ENCODE measurements at regions not wholly inside any gene's neighbourhood (a gene's known extent, or its start where the extent isn't known, plus 50 kb on each side); places are given as distances from the start of the nearest gene placed in this dataset.

DNA sequence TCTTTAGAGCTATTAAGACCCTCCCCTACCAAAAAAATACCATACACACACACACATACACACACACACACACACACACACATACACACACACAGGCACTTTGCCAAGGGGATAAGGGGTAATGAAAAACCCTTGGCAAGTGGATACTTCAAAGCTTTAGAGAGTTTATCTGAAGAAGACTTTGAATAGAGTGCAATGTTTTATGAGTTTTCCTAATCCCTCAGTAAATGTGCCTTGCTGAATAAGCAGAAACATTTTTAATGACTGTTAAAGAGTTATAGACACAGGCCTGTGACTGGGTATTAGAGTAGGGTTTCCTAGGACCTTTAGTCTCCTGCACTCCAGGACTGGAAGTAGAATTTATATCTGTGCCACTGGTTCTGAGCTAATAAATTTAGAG lies 75.5 kb upstream of the CTAGE1 start:
- Histone ChIP-seq H3K56ac (ENCODE audit: low read length) (no peak overlapping the region), H3K4me1 (ENCODE audit: control insufficient read depth, low read depth, low read length) (no peaks in the 10 kb centered on the region), H2BK120ac (ENCODE audit: low read depth, low read length) (no peak overlapping the region), H3K79me1 (ENCODE audit: low read length) (no peaks in the 10 kb centered on the region), H4K5ac (ENCODE audit: low read length) (no peak overlapping the region), H3K18ac (ENCODE audit: low read length) (no peak overlapping the region), H4K8ac (ENCODE audit: low read depth, low read length) (no peak overlapping the region), H3K79me2 (ENCODE audit: control insufficient read depth, insufficient read depth, low read length) (no peaks in the 10 kb centered on the region), H3K4ac (ENCODE audit: low read depth, low read length) (no peak overlapping the region), H3K27me3 (ENCODE audit: insufficient read depth, low read length, poor library complexity) (no peaks in the 10 kb centered on the region), H3K4me2 (ENCODE audit: low read length) (no peak overlapping the region), H3K36me3 (ENCODE audit: control insufficient read depth, insufficient read depth, low read length) (no peaks in the 10 kb centered on the region), H2AK5ac (ENCODE audit: low read length) (no peak overlapping the region), H2BK15ac (replicated peaks; ENCODE audit: low read depth) (no peak overlapping the region), H2BK5ac (ENCODE audit: low read length) (no peak overlapping the region), H3K23ac (ENCODE audit: low read length) (no peak overlapping the region), H3K27ac (ENCODE audit: low read depth, low read length) (no peak overlapping the region), H3K9ac (ENCODE audit: low read length) (no peak overlapping the region), H3K4me3 (ENCODE audit: low read length) (no peak overlapping the region)
- DNase-seq: no peak

GRCh38 chr18:22493940-22494339 lies 76.2 kb upstream of the CTAGE1 start:
- no peak overlapping the region for H2BK5ac ChIP-seq (ENCODE audit: low read length)
- H2BK120ac ChIP-seq (ENCODE audit: low read depth, low read length): no peak overlapping the region
- WGBS (ENCODE audit: extremely low coverage, insufficient coverage, low lambda C conversion rate): no CpG with 5 or more reads among the region's 4 CpGs
- DNase-seq: no peak
- no peak overlapping the region for H4K5ac ChIP-seq (ENCODE audit: low read length)
- no peak overlapping the region for H3K56ac ChIP-seq (ENCODE audit: low read length)
- no peak overlapping the region for H3K4me2 ChIP-seq (ENCODE audit: low read length)
- H2AK5ac ChIP-seq (ENCODE audit: low read length): no peak overlapping the region
- no peaks in the 10 kb centered on the region for H3K79me2 ChIP-seq (ENCODE audit: control insufficient read depth, insufficient read depth, low read length)
- no peak overlapping the region for H3K27ac ChIP-seq (ENCODE audit: low read depth, low read length)
- H2BK15ac ChIP-seq (replicated peaks; ENCODE audit: low read depth): no peak overlapping the region
- H3K79me1 ChIP-seq (ENCODE audit: low read length): no peaks in the 10 kb centered on the region
- H3K18ac ChIP-seq (ENCODE audit: low read length): no peak overlapping the region
- no peak overlapping the region for H4K8ac ChIP-seq (ENCODE audit: low read depth, low read length)
- H3K36me3 ChIP-seq (ENCODE audit: control insufficient read depth, insufficient read depth, low read length): no peaks in the 10 kb centered on the region
- no peak overlapping the region for H3K4me3 ChIP-seq (ENCODE audit: low read length)
- no peaks in the 10 kb centered on the region for H3K27me3 ChIP-seq (ENCODE audit: insufficient read depth, low read length, poor library complexity)
- H3K4ac ChIP-seq (ENCODE audit: low read depth, low read length): no peak overlapping the region
- no peak overlapping the region for H3K9ac ChIP-seq (ENCODE audit: low read length)
- no peaks in the 10 kb centered on the region for H3K4me1 ChIP-seq (ENCODE audit: control insufficient read depth, low read depth, low read length)
- no peak overlapping the region for H3K23ac ChIP-seq (ENCODE audit: low read length)

- Histone ChIP-seq H3K4me2 (ENCODE audit: low read length) (no peak overlapping the region), H3K79me1 (ENCODE audit: low read length) (no peaks in the 10 kb centered on the region), H3K27me3 (ENCODE audit: insufficient read depth, low read length, poor library complexity) (no peaks in the 10 kb centered on the region), H3K56ac (ENCODE audit: low read length) (no peak overlapping the region), H2BK5ac (ENCODE audit: low read length) (no peak overlapping the region), H3K36me3 (ENCODE audit: control insufficient read depth, insufficient read depth, low read length) (no peaks in the 10 kb centered on the region), H2BK120ac (ENCODE audit: low read depth, low read length) (no peak overlapping the region), H3K23ac (ENCODE audit: low read length) (no peak overlapping the region), H2AK5ac (ENCODE audit: low read length) (no peak overlapping the region), H3K4me3 (ENCODE audit: low read length) (no peak overlapping the region), H3K9ac (ENCODE audit: low read length) (no peak overlapping the region), H4K8ac (ENCODE audit: low read depth, low read length) (no peak overlapping the region), H3K79me2 (ENCODE audit: control insufficient read depth, insufficient read depth, low read length) (no peaks in the 10 kb centered on the region), H3K27ac (ENCODE audit: low read depth, low read length) (no peak overlapping the region), H4K5ac (ENCODE audit: low read length) (no peak overlapping the region), H3K18ac (ENCODE audit: low read length) (no peak overlapping the region), H3K4me1 (ENCODE audit: control insufficient read depth, low read depth, low read length) (no peaks in the 10 kb centered on the region), H3K4ac (ENCODE audit: low read depth, low read length) (no peak overlapping the region), H2BK15ac (replicated peaks; ENCODE audit: low read depth) (no peak overlapping the region)
- no peak for DNase-seq
- no CpG with 5 or more reads among the region's 2 CpGs for WGBS (ENCODE audit: extremely low coverage, insufficient coverage, low lambda C conversion rate)
Measured at GRCh38 chr18:22494771-22495170, 77.1 kb upstream of the CTAGE1 start.

DNA sequence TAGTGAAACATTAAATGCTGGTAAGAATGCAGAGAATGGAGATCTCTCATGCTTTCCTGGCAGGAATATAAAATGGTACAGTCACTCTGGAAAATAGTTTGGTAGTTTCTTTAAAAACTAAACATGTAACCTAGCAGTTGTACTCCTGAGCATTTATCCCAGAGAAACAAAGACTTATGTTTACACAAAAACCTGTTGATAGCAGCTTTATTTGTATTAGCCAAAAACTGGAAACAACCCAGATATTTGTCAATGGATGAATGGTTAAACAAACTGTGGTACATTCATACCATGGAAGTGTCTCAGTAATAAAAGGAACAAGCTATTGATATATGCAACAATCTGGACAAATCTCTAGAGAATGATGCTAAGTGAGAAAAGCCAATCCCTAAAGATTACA lies 81.7 kb upstream of the CTAGE1 start:
- no peak overlapping the region for H3K18ac ChIP-seq (ENCODE audit: low read length)
- H3K27me3 ChIP-seq (ENCODE audit: insufficient read depth, low read length, poor library complexity): no peaks in the 10 kb centered on the region
- H3K27ac ChIP-seq (ENCODE audit: low read depth, low read length): no peak overlapping the region
- H2BK5ac ChIP-seq (ENCODE audit: low read length): no peak overlapping the region
- H3K79me2 ChIP-seq (ENCODE audit: control insufficient read depth, insufficient read depth, low read length): no peaks in the 10 kb centered on the region
- no peak overlapping the region for H2AK5ac ChIP-seq (ENCODE audit: low read length)
- H4K5ac ChIP-seq (ENCODE audit: low read length): no peak overlapping the region
- H3K4ac ChIP-seq (ENCODE audit: low read depth, low read length): no peak overlapping the region
- DNase-seq: no peak
- no peak overlapping the region for H3K4me2 ChIP-seq (ENCODE audit: low read length)
- H3K36me3 ChIP-seq (ENCODE audit: control insufficient read depth, insufficient read depth, low read length): no peaks in the 10 kb centered on the region
- no peak overlapping the region for H3K4me3 ChIP-seq (ENCODE audit: low read length)
- no peak overlapping the region for H2BK120ac ChIP-seq (ENCODE audit: low read depth, low read length)
- H2BK15ac ChIP-seq (replicated peaks; ENCODE audit: low read depth): no peak overlapping the region
- no peaks in the 10 kb centered on the region for H3K79me1 ChIP-seq (ENCODE audit: low read length)
- H3K56ac ChIP-seq (ENCODE audit: low read length): no peak overlapping the region
- no peak overlapping the region for H3K23ac ChIP-seq (ENCODE audit: low read length)
- no peak overlapping the region for H4K8ac ChIP-seq (ENCODE audit: low read depth, low read length)
- no peaks in the 10 kb centered on the region for H3K4me1 ChIP-seq (ENCODE audit: control insufficient read depth, low read depth, low read length)
- H3K9ac ChIP-seq (ENCODE audit: low read length): no peak overlapping the region

GRCh38 chr18:22503803-22504202 lies 86.1 kb upstream of the CTAGE1 start:
- no peak overlapping the region for H2BK120ac ChIP-seq (ENCODE audit: low read depth, low read length)
- no peak overlapping the region for H3K27ac ChIP-seq (ENCODE audit: low read depth, low read length)
- no peaks in the 10 kb centered on the region for H3K79me1 ChIP-seq (ENCODE audit: low read length)
- no peak overlapping the region for H3K18ac ChIP-seq (ENCODE audit: low read length)
- no peak for DNase-seq
- no peak overlapping the region for H2BK5ac ChIP-seq (ENCODE audit: low read length)
- H3K27me3 ChIP-seq (ENCODE audit: insufficient read depth, low read length, poor library complexity): no peaks in the 10 kb centered on the region
- no peak overlapping the region for H3K4me2 ChIP-seq (ENCODE audit: low read length)
- H3K36me3 ChIP-seq (ENCODE audit: control insufficient read depth, insufficient read depth, low read length): no peaks in the 10 kb centered on the region
- H4K5ac ChIP-seq (ENCODE audit: low read length): no peak overlapping the region
- H3K4me3 ChIP-seq (ENCODE audit: low read length): no peak overlapping the region
- H3K23ac ChIP-seq (ENCODE audit: low read length): no peak overlapping the region
- no CpG with 5 or more reads among the region's 3 CpGs for WGBS (ENCODE audit: extremely low coverage, insufficient coverage, low lambda C conversion rate)
- H3K4me1 ChIP-seq (ENCODE audit: control insufficient read depth, low read depth, low read length): no peaks in the 10 kb centered on the region
- no peak overlapping the region for H3K4ac ChIP-seq (ENCODE audit: low read depth, low read length)
- no peak overlapping the region for H3K56ac ChIP-seq (ENCODE audit: low read length)
- H3K9ac ChIP-seq (ENCODE audit: low read length): no peak overlapping the region
- H3K79me2 ChIP-seq (ENCODE audit: control insufficient read depth, insufficient read depth, low read length): no peaks in the 10 kb centered on the region
- H2AK5ac ChIP-seq (ENCODE audit: low read length): no peak overlapping the region
- no peak overlapping the region for H2BK15ac ChIP-seq (replicated peaks; ENCODE audit: low read depth)
- H4K8ac ChIP-seq (ENCODE audit: low read depth, low read length): no peak overlapping the region

DNA sequence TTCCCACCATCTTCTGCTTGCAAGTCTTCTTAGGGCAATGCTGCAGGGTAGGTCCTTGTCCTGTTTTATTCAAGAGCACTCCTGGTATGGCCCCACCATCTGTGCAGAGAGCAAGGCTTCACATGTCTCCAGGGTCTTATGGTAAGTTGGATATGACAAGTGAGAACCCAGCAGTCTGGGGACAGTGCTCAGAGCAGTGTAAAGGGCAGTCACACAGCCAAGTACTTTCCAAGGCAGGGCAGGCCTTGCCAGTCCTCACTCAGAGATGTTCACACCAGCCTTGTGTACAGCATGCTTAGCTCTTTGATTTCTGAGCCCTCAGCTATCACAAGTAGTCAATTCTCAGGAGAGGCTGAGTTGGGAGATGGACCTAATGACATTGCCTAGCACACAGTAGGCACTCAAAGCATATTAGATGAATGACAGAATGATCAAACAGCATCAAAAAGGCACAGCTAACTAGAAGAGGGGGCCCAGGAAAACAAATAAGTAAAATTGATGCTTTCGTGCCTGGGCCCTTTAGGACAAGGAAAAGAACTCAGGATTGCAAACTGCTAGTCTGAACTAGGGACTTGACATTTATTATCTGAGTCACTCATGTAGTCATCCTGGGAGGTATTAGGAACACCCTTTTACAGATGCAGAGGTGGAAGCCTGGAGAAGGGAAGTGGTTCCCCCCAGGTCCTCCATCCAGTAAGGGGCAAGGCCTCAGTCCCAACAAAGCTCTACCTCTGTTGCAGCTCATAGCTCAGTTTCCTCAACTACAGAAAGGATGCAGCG lies 86.7 kb upstream of the CTAGE1 start:
- WGBS (ENCODE audit: extremely low coverage, insufficient coverage, low lambda C conversion rate): no CpG with 5 or more reads among the region's 2 CpGs
- Histone ChIP-seq H3K79me2 (ENCODE audit: control insufficient read depth, insufficient read depth, low read length) (no peaks in the 10 kb centered on the region), H3K4me1 (ENCODE audit: control insufficient read depth, low read depth, low read length) (no peaks in the 10 kb centered on the region), H3K56ac (ENCODE audit: low read length) (no peak overlapping the region), H3K4ac (ENCODE audit: low read depth, low read length) (no peak overlapping the region), H4K8ac (ENCODE audit: low read depth, low read length) (no peak overlapping the region), H3K27ac (ENCODE audit: low read depth, low read length) (no peak overlapping the region), H3K79me1 (ENCODE audit: low read length) (no peaks in the 10 kb centered on the region), H2AK5ac (ENCODE audit: low read length) (no peak overlapping the region), H3K4me3 (ENCODE audit: low read length) (no peak overlapping the region), H2BK15ac (replicated peaks; ENCODE audit: low read depth) (no peak overlapping the region), H3K36me3 (ENCODE audit: control insufficient read depth, insufficient read depth, low read length) (no peaks in the 10 kb centered on the region), H2BK120ac (ENCODE audit: low read depth, low read length) (no peak overlapping the region), H2BK5ac (ENCODE audit: low read length) (no peak overlapping the region), H3K9ac (ENCODE audit: low read length) (no peak overlapping the region), H3K27me3 (ENCODE audit: insufficient read depth, low read length, poor library complexity) (no peaks in the 10 kb centered on the region), H4K5ac (ENCODE audit: low read length) (no peak overlapping the region), H3K23ac (ENCODE audit: low read length) (no peak overlapping the region), H3K18ac (ENCODE audit: low read length) (no peak overlapping the region), H3K4me2 (ENCODE audit: low read length) (no peak overlapping the region)
- DNase-seq: no peak

All from mesendoderm (in vitro differentiated cells).